CD4-positive, alpha-beta T cell (primary cell): ENCODE measurements at regions not wholly inside any gene's neighbourhood (a gene's known extent, or its start where the extent isn't known, plus 50 kb on each side); places are given as distances from the start of the nearest gene placed in this dataset.

Experiments used
- ATAC-seq: fragments of 200-7000 bp; cut with Tn5 transposase; one replicate; pipeline ENCODE4 v1.10.0; 2022; ENCODE audit warnings: mild to moderate bottlenecking; ENCODE audit not compliant: poor library complexity
- CTCF ChIA-PET: fragments of 350-600 bp; sonication (Branson Sonifier 250); formaldehyde crosslinking; loops from one replicate; lab custom pipeline; 2021; ENCODE audit warnings: antibody characterized with exemption, inconsistent platforms; lab: Charles Lee
- POLR2A ChIA-PET: fragments of 350-600 bp; sonication (Branson Sonifier 250); formaldehyde crosslinking; loops from one replicate; lab custom pipeline; 2021; ENCODE audit warnings: antibody characterized with exemption, inconsistent platforms; lab: Charles Lee
- DNase-seq, 14 experiments: peaks; one replicate each; pipeline ENCODE4 v3.0.0-alpha.2; 2013 to 2020; ENCODE audit warnings: mixed read lengths in 2 of 14
- H3K27ac ChIP-seq, 2 donors: one replicate each; pipeline versions ENCODE4 v1.5.1 to v1.7.0; 2013; ENCODE audit warnings: low read length in 2 of 2, low read depth in 1 of 2, mild to moderate bottlenecking in 1 of 2
- H3K27me3 ChIP-seq, 2 experiments: 1 replicate in 1 of 2; 2 replicates in 1 of 2; pipeline versions ENCODE4 v1.6.1 to v1.7.0; 2013; ENCODE audit warnings: low read length in 2 of 2, control low read depth in 1 of 2, mild to moderate bottlenecking in 1 of 2, moderate library complexity in 1 of 2; ENCODE audit not compliant: insufficient read depth in 2 of 2, control insufficient read depth in 1 of 2
- H3K36me3 ChIP-seq: one replicate; pipeline ENCODE4 v1.6.1; 2013; ENCODE audit warnings: low read length, control low read depth; ENCODE audit not compliant: insufficient read depth
- H3K4me1 ChIP-seq: one replicate; pipeline ENCODE4 v1.6.1; 2013; ENCODE audit warnings: low read length, control low read depth; ENCODE audit not compliant: insufficient read depth
- H3K4me3 ChIP-seq: one replicate; pipeline ENCODE4 v1.5.1; 2013; ENCODE audit warnings: mild to moderate bottlenecking, low read length, moderate library complexity
- H3K9me3 ChIP-seq, 2 experiments: 1 replicate in 1 of 2; 2 replicates in 1 of 2; pipeline versions ENCODE4 v1.6.1 to v1.7.0; 2013; ENCODE audit warnings: low read length in 2 of 2, mild to moderate bottlenecking in 2 of 2, control low read depth in 1 of 2, moderate library complexity in 1 of 2; ENCODE audit not compliant: control insufficient read depth in 1 of 2, insufficient read depth in 1 of 2
- H3K27ac Mint-ChIP-seq: one replicate; pipeline ENCODE4 v1.8.0; 2020; ENCODE audit warnings: mixed read lengths
- H3K27me3 Mint-ChIP-seq: one replicate; pipeline ENCODE4 v1.8.0; 2021; ENCODE audit warnings: mixed read lengths
- H3K36me3 Mint-ChIP-seq: one replicate; pipeline ENCODE4 v1.8.0; 2021; ENCODE audit warnings: low read depth, mixed read lengths
- H3K4me1 Mint-ChIP-seq: one replicate; pipeline ENCODE4 v1.8.0; 2021; ENCODE audit warnings: low read depth, mixed read lengths
- H3K4me3 Mint-ChIP-seq: one replicate; pipeline ENCODE4 v1.8.0; 2020; ENCODE audit warnings: mild to moderate bottlenecking, mixed read lengths
- H3K9me3 Mint-ChIP-seq: one replicate; pipeline ENCODE4 v1.8.0; 2020; ENCODE audit warnings: mixed read lengths
- CTCF ChIP-seq: fragments of 200-600 bp; IDR thresholded peaks from one replicate; pipeline ENCODE4 v1.8.0; 2022; ENCODE audit warnings: antibody characterized with exemption, mild to moderate bottlenecking
- intact Hi-C, 2 experiments: fragments of 100-400 bp; cut with DNase I in 1 of 2; cut with micrococcal nuclease in 1 of 2; formaldehyde crosslinking; loops; one replicate each; pipeline versions ENCODE4 v1.15.1 to v1.9.0; 2023 to 2025; cut with DNase I, micrococcal nuclease

GRCh38 chr10:45061982-45062381 is 61.3 kb downstream of the ZNF22 start:
- Mint-ChIP-seq H3K4me1 (no peaks in the 10 kb centered on the region), H3K27ac (no peak overlapping the region), H3K36me3 (no peaks in the 10 kb centered on the region), H3K9me3 (no peaks in the 10 kb centered on the region), H3K27me3 (peaks cover 10% of the 10 kb centered on the region), H3K4me3 (no peak overlapping the region)
- DNase-seq = no peak
- no peak for ATAC-seq
- no peaks in the 10 kb centered on the region for H3K4me1 ChIP-seq
- no peak for TF ChIP-seq CTCF
- intact Hi-C loops = no loop called here
- ChIA-PET POLR2A (no interaction called here), CTCF (no interaction called here)
- no peaks in the 10 kb centered on the region for H3K27me3 ChIP-seq
- no peak overlapping the region for H3K4me3 ChIP-seq
- no peaks in the 10 kb centered on the region for H3K9me3 ChIP-seq
- H3K27ac ChIP-seq = no peak overlapping the region
- no peaks in the 10 kb centered on the region for H3K36me3 ChIP-seq

GRCh38 chr10:45063591-45064231 is 63.0 kb downstream of the ZNF22 start:
- H3K4me3 Mint-ChIP-seq = no peak overlapping the region
- H3K27ac ChIP-seq = no peak overlapping the region
- ChIA-PET POLR2A (no interaction called here), CTCF (no interaction called here)
- TF ChIP-seq CTCF = no peak
- DNase-seq (no peak), ATAC-seq (no peak)
- no peaks in the 10 kb centered on the region for H3K27me3 ChIP-seq
- no peaks in the 10 kb centered on the region for H3K36me3 ChIP-seq
- H3K27ac Mint-ChIP-seq = no peak overlapping the region
- intact Hi-C loops = no loop called here
- H3K9me3 ChIP-seq = no peaks in the 10 kb centered on the region
- no peaks in the 10 kb centered on the region for H3K9me3 Mint-ChIP-seq
- no peaks in the 10 kb centered on the region for H3K36me3 Mint-ChIP-seq
- no peaks in the 10 kb centered on the region for H3K4me1 Mint-ChIP-seq
- H3K4me3 ChIP-seq = no peak overlapping the region
- no peaks in the 10 kb centered on the region for H3K4me1 ChIP-seq
- peaks cover 10% of the 10 kb centered on the region for H3K27me3 Mint-ChIP-seq

GRCh38 chr10:45064998-45065397 is 64.3 kb downstream of the ZNF22 start:
- no peak for ATAC-seq
- TF ChIP-seq CTCF = no peak

More at GRCh38 chr10:45064998-45065397, 64.3 kb downstream of the ZNF22 start:
- POLR2A ChIA-PET = no interaction called here
- H3K9me3 ChIP-seq = no peaks in the 10 kb centered on the region
- H3K4me3 ChIP-seq = no peak overlapping the region
- Mint-ChIP-seq H3K27ac (no peak overlapping the region), H3K36me3 (no peaks in the 10 kb centered on the region), H3K27me3 (peaks cover 10% of the 10 kb centered on the region), H3K9me3 (no peaks in the 10 kb centered on the region), H3K4me1 (no peaks in the 10 kb centered on the region), H3K4me3 (no peak overlapping the region)
- no peak for DNase-seq
- no peaks in the 10 kb centered on the region for H3K36me3 ChIP-seq
- H3K27ac ChIP-seq = no peak overlapping the region
- CTCF ChIA-PET = no interaction called here
- H3K27me3 ChIP-seq = no peaks in the 10 kb centered on the region
- no peaks in the 10 kb centered on the region for H3K4me1 ChIP-seq
- intact Hi-C loops = no loop called here
